GM12891 (cell line): ENCODE measurements at regions not wholly inside any gene's neighbourhood (a gene's known extent, or its start where the extent isn't known, plus 50 kb on each side); places are given as distances from the start of the nearest gene placed in this dataset.

ENCODE experiments used
- DNase-seq: peaks from one replicate; pipeline ENCODE4 v3.0.0; 2011; ENCODE audit warnings: low spot score; ENCODE audit not compliant: insufficient read length
- FAIRE-seq: peaks from 2 replicates; lab custom pipeline; 2011; peaks lifted over from hg19 to GRCh38; lab: Jason Lieb, UNC
- PAX5 ChIP-seq: IDR thresholded peaks from 2 replicates; pipeline ENCODE4 v1.6.1; 2011; ENCODE audit warnings: low read length, moderate library complexity, mild to moderate bottlenecking; ENCODE audit not compliant: insufficient read depth, severe bottlenecking
- POLR2A ChIP-seq: IDR thresholded peaks from 2 replicates; pipeline ENCODE4 v1.6.1; 2011; ENCODE audit warnings: low read depth, low read length, control low read depth
- POLR2AphosphoS5 ChIP-seq: IDR thresholded peaks from 2 replicates; pipeline ENCODE4 v1.6.1; 2011; ENCODE audit warnings: low read depth, low read length, control low read depth
- POU2F2 ChIP-seq: IDR thresholded peaks from 2 replicates; pipeline ENCODE4 v1.6.1; 2011; ENCODE audit warnings: low read depth, mild to moderate bottlenecking, control low read depth, low read length, moderate library complexity
- SPI1 ChIP-seq: IDR thresholded peaks from 2 replicates; pipeline ENCODE4 v1.6.1; 2011; ENCODE audit warnings: low read depth, low read length, control low read depth
- TAF1 ChIP-seq: IDR thresholded peaks from 2 replicates; pipeline ENCODE4 v1.6.1; 2011; ENCODE audit warnings: low read depth, low read length, control low read depth

DNA sequence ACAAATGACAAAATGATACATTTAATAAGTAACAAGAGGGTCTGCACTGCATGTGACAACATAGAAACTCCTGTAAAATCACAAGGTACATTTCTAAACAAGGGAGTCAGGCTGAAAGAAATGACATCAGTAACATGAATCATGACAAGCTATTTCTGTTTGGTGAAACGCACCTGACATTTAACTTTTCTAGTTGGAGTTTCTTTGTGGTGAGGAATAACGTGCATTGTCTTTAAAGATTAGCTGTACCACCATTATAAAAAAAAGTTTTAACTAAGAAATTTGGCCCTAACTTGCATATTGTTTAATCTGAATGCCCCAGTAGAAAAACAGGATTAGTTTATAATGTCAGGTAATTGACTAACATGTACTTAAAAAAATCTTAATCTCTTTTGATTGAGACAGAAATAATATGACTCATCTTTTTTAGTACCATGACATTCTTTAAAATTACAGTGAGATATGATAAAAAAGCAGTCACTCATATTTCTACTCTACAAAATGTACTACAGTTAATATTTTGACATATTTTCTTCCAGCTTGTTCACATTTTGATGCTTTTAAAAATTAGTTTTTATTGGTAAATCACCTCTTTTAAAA lies 418.2 kb downstream of the KLF12 start:
- no peak for TF ChIP-seq SPI1
- TF ChIP-seq POU2F2 = no peak
- no peak for TF ChIP-seq TAF1
- no peak for TF ChIP-seq POLR2A
- TF ChIP-seq POLR2AphosphoS5 = no peak
- no peak for TF ChIP-seq PAX5
- DNase-seq (no peak), FAIRE-seq (no peak)

DNA sequence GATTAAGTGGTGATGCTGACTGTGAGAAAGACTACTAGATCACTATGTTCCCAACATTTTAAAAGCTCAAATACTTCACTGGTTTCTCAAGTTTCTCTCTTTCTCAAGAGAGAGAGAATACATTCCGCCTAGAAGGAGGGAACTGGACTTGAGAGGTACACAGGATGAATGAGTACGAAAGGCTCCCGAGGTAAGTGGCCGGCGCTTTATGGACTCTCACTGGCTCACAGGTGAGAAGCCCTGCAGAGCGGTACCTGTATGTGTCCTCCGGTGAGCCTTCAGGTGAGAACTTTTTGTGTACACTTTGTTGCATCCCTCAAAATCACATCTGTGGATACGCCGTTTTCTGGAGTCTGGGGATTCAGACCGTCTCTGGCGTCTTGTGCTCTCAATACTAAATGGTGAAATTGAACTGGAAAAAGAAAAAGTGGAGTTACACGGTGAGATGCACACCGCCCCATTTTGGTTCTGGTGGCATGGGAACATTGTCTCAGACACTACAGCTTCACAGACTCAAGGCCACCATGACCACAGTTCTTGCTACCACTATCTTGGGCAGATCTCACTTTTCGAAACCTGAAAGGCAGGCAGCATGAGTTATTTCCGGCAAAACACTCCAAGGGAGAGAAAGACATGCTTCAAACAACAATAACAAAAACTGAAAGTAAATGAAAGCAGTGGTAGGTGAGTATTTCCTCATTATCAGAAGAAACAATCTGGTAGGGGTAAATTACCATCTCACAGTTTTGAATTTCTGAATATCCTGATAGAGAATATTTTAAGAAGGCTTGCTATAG lies 418.9 kb downstream of the KLF12 start:
- no peak for TF ChIP-seq PAX5
- no peak for TF ChIP-seq TAF1
- TF ChIP-seq POLR2AphosphoS5 = no peak
- TF ChIP-seq POU2F2 = no peak
- TF ChIP-seq POLR2A = no peak
- no peak for TF ChIP-seq SPI1

DNA sequence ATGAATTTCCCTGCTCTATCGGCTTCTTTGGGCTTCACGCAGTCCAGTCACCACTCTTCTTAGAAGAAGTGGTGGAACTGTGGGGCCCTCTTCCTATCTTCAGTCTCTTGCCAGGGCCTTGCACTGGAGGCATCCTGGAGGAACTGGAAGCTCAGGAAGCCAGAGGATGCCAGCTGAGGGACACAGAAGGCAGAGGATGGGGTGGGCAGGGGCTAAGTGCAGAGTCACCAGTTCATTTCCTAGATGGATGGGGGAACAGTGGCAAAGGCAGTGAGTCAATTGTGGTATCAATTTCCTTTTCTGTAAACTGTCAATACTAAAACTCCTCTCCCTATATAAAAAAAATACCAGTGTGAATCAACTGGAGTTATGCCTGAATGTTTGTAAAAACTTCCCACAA lies 419.7 kb downstream of the KLF12 start:
- FAIRE-seq = no peak
- TF ChIP-seq TAF1 = no peak
- no peak for TF ChIP-seq PAX5
- no peak for TF ChIP-seq POLR2A
- no peak for TF ChIP-seq POLR2AphosphoS5
- no peak for TF ChIP-seq POU2F2
- TF ChIP-seq SPI1 = no peak
- DNase-seq = no peak

More for the DNA sequence above, 418.9 kb downstream of the KLF12 start:
- FAIRE-seq (no peak), DNase-seq (no peak)

DNA sequence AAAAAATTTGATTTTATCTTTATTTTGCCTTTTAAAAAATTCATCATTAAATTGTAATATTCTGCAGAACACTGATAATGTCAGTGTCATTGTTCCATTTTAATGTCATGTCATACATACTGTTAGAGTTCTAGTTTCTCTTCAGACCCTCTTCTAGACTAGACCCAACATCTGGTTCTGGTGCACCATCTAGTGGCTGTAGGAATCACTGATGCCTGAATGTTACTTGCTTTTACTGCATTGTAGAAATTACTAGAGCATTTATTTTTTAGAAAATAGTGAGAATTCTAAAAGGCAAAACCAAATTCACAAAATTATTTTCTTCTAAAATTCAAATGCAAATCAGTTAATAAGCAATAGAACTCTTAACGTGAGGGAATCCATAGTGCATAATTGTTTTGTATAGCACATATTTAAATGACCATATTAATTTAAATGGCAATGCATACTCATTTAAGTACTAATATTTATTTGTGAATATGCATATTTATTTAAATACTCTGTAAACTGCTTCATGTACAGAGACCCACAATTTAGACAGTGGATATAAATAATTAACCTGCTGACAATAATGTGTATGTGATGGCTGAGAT lies 425.7 kb downstream of the KLF12 start:
- FAIRE-seq (peak; percentile 13), DNase-seq (peak; percentile 16)
- TF ChIP-seq TAF1 (no peak), SPI1 (no peak), POLR2A (no peak), PAX5 (no peak), POLR2AphosphoS5 (no peak), POU2F2 (no peak)

DNA sequence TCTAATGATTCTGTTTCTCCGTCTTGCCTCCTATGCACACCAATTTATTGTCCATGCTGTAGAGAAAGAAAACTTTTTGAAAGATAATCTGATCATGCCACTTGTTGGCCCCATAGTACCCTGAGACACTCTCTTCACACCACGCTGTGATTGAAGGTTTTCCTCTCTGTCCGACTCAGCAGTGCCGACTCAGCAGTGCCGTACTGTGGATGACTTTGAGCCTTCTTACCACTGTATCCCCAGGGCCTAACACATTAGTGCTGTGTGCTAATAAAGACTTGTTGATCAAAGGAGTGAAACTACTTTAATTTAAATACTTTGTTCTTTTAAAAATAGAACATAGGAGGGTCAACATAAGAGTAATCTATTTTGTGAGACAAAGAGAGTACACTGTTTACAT lies 429.6 kb downstream of the KLF12 start:
- no peak for TF ChIP-seq POU2F2
- no peak for TF ChIP-seq POLR2AphosphoS5
- TF ChIP-seq POLR2A = no peak
- no peak for TF ChIP-seq SPI1
- no peak for TF ChIP-seq TAF1
- no peak for TF ChIP-seq PAX5
- DNase-seq (no peak), FAIRE-seq (no peak)

DNA sequence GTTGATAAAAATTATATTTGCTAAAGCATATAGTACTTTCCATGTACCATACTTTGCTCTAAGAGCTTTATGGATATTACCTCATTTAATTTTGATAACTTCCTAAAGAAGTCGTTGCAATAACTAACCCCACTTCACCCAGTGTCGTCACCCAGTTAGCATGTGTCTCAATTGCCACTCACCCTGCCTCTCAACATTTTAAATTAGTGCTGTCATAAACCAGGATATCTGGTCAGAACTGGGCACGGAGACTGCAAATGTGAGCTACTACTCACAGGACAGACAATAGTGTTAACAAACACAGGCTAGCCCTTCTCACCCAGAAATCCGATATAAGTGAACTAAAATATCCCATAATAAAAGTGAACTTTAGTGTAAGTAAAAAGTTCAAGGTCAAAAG lies 430.6 kb downstream of the KLF12 start:
- no peak for TF ChIP-seq SPI1
- TF ChIP-seq POLR2A = no peak
- no peak for TF ChIP-seq POLR2AphosphoS5
- no peak for TF ChIP-seq PAX5
- no peak for TF ChIP-seq TAF1
- TF ChIP-seq POU2F2 = no peak
- DNase-seq = no peak
- FAIRE-seq = no peak

GRCh38 chr13:73702419-73703071 lies 431.7 kb downstream of the KLF12 start:
- FAIRE-seq = peak; percentile 72
- TF ChIP-seq POLR2A = no peak
- TF ChIP-seq TAF1 = no peak
- TF ChIP-seq SPI1 = no peak
- no peak for TF ChIP-seq POLR2AphosphoS5
- TF ChIP-seq POU2F2 = no peak
- TF ChIP-seq PAX5 = no peak
- DNase-seq = no peak

DNA sequence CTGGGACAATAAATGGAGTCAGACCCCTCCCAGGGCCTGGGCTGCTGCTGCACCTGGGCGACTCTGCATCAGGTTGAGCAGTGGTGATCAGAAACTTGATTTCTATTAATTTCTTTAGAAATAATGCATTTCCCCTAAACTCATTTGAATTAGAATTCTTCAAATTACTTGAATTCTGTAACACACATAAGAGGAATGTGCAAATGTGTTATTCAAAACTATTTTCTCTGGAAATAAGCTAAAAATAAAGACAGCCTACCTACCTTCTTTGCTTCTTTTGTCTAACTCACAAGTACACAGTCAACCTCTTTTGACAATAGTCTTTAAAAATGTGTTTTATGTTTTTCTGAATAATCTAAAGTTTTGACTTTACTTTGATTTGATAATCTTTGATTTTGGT lies 433.0 kb downstream of the KLF12 start:
- FAIRE-seq (no peak), DNase-seq (no peak)
- no peak for TF ChIP-seq PAX5
- no peak for TF ChIP-seq POLR2AphosphoS5
- TF ChIP-seq POLR2A = no peak
- no peak for TF ChIP-seq TAF1
- no peak for TF ChIP-seq SPI1
- no peak for TF ChIP-seq POU2F2

GRCh38 chr13:73698859-73699258 lies 435.3 kb downstream of the KLF12 start:
- FAIRE-seq (no peak), DNase-seq (no peak)
- TF ChIP-seq TAF1 = no peak
- TF ChIP-seq PAX5 = no peak
- TF ChIP-seq POU2F2 = no peak
- no peak for TF ChIP-seq POLR2A
- no peak for TF ChIP-seq SPI1
- no peak for TF ChIP-seq POLR2AphosphoS5

DNA sequence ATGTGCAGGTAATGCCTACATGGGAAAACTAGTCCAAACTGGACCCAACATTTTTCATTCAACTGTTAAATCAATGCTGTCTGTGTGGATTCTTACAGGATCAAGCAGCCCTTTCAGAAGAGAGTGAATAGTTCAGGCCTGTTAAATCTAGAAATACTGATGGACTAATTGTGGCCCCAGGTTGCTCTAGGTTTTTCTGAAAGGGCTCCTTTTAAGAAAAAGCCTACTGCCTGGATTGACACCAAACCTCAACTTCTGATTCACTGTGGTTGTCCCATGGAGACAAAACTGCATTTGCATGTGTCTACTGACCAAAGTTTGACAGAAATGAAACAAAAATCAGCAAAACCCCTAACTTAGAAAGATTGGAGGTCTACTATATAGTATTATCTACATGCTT lies 437.0 kb downstream of the KLF12 start:
- FAIRE-seq (no peak), DNase-seq (no peak)
- TF ChIP-seq POU2F2 = no peak
- no peak for TF ChIP-seq TAF1
- TF ChIP-seq POLR2A = no peak
- no peak for TF ChIP-seq PAX5
- no peak for TF ChIP-seq SPI1
- TF ChIP-seq POLR2AphosphoS5 = no peak
